IMR-90 (cell line): ENCODE measurements at regions not wholly inside any gene's neighbourhood (a gene's known extent, or its start where the extent isn't known, plus 50 kb on each side); places are given as distances from the start of the nearest gene placed in this dataset.

Experiments
- ATAC-seq: fragments of 200-7000 bp; cut with Tn5 transposase; 2 replicates; pipeline ENCODE4 v1.9.1; 2020; ENCODE audit warnings: low read depth, mild to moderate bottlenecking, moderate library complexity
- BruUV-seq: library from RNA; stranded (reverse); fragments of 400-500 nt; replicated peaks from 2 replicates; lab custom pipeline; 2021; lab: Mats Ljungman, UMichigan
- CTCF ChIA-PET: fragments of 300-600 bp; formaldehyde crosslinking; extraction: SDS; loops from one replicate; lab custom pipeline; 2021; ENCODE audit warnings: antibody characterized with exemption; lab: Yijun Ruan, JAX
- POLR2A ChIA-PET: fragments of 300-600 bp; sonication (Branson Sonifier 250); formaldehyde crosslinking; loops from one replicate; lab custom pipeline; 2022; ENCODE audit warnings: antibody characterized with exemption; ENCODE audit not compliant: unreplicated experiment; lab: Charles Lee
- DNase-seq: peaks from one replicate; pipeline ENCODE4 v3.0.0; 2013
- H2AFZ ChIP-seq: replicated peaks from 2 replicates; pipeline ENCODE3; 2013; ENCODE audit warnings: low read length, mild to moderate bottlenecking; ENCODE audit not compliant: poor library complexity
- H2AK5ac ChIP-seq: 2 replicates; pipeline ENCODE4 v1.6.1; 2013; ENCODE audit warnings: low read depth, low read length, inconsistent platforms
- H2AK9ac ChIP-seq: replicated peaks from 2 replicates; pipeline ENCODE3; 2013; ENCODE audit warnings: mild to moderate bottlenecking, low read depth, low read length, moderate library complexity; ENCODE audit not compliant: poor library complexity
- H2BK120ac ChIP-seq: 2 replicates; pipeline ENCODE4 v1.6.1; 2013; ENCODE audit warnings: low read depth, low read length, inconsistent platforms
- H2BK15ac ChIP-seq: 3 replicates; pipeline ENCODE4 v1.6.1; 2013; ENCODE audit warnings: low read depth, low read length, inconsistent platforms
- H2BK20ac ChIP-seq: 2 replicates; pipeline ENCODE4 v1.6.1; 2013; ENCODE audit warnings: low read depth, mild to moderate bottlenecking, inconsistent platforms, low read length, moderate library complexity
- H2BK5ac ChIP-seq: 2 replicates; pipeline ENCODE4 v1.6.1; 2013; ENCODE audit warnings: mild to moderate bottlenecking, low read depth, low read length, inconsistent platforms; ENCODE audit not compliant: poor library complexity, severe bottlenecking
- H3K14ac ChIP-seq: replicated peaks from 2 replicates; pipeline ENCODE4 v1.6.1; 2013; ENCODE audit warnings: low read depth, low read length, inconsistent platforms
- H3K18ac ChIP-seq: 2 replicates; pipeline ENCODE4 v1.6.1; 2013; ENCODE audit warnings: low read depth, low read length, control low read depth
- H3K23ac ChIP-seq: 2 replicates; pipeline ENCODE4 v1.6.1; 2013; ENCODE audit warnings: low read depth, low read length, inconsistent platforms
- H3K27ac ChIP-seq: 2 replicates; pipeline ENCODE4 v1.5.1; 2013; ENCODE audit warnings: mild to moderate bottlenecking, control low read depth, low read length; ENCODE audit not compliant: insufficient read depth
- H3K27me3 ChIP-seq: 2 replicates; pipeline ENCODE4 v1.6.1; 2013; ENCODE audit warnings: low read length; ENCODE audit not compliant: control insufficient read depth, insufficient read depth
- H3K36me3 ChIP-seq: 2 replicates; pipeline ENCODE4 v1.6.1; 2013; ENCODE audit warnings: low read length, mixed read lengths; ENCODE audit not compliant: control insufficient read depth, insufficient read depth
- H3K4ac ChIP-seq: 2 replicates; pipeline ENCODE4 v1.6.1; 2013; ENCODE audit warnings: low read depth, low read length, inconsistent platforms
- H3K4me1 ChIP-seq: 2 replicates; pipeline ENCODE4 v1.6.1; 2013; ENCODE audit warnings: low read length, mixed read lengths; ENCODE audit not compliant: control insufficient read depth, insufficient read depth
- H3K4me2 ChIP-seq: 2 replicates; pipeline ENCODE4 v1.6.1; 2013; ENCODE audit warnings: low read depth, mild to moderate bottlenecking, control low read depth, low read length, moderate library complexity
- H3K4me3 ChIP-seq: 2 replicates; pipeline ENCODE4 v1.5.1; 2013; ENCODE audit warnings: low read depth, mild to moderate bottlenecking, control low read depth, low read length, moderate library complexity; ENCODE audit not compliant: insufficient read depth
- H3K56ac ChIP-seq: 2 replicates; pipeline ENCODE4 v1.6.1; 2013; ENCODE audit warnings: low read length, inconsistent platforms; ENCODE audit not compliant: insufficient read depth; ENCODE audit errors: extremely low read depth
- H3K79me1 ChIP-seq, 2 experiments: 2 replicates each; pipeline ENCODE4 v1.6.1; 2013; ENCODE audit warnings: low read length in 2 of 2, inconsistent platforms in 1 of 2, low read depth in 1 of 2
- H3K9ac ChIP-seq: 2 replicates; pipeline ENCODE4 v1.6.1; 2013; ENCODE audit warnings: low read depth, low read length, control low read depth
- H3K9me1 ChIP-seq: 2 replicates; pipeline ENCODE4 v1.6.1; 2013; ENCODE audit warnings: low read length, inconsistent platforms; ENCODE audit not compliant: insufficient read depth
- H3K9me3 ChIP-seq: 2 replicates; pipeline ENCODE4 v1.6.1; 2013; ENCODE audit warnings: low read length; ENCODE audit not compliant: control insufficient read depth, insufficient read depth
- H4K20me1 ChIP-seq: 2 replicates; pipeline ENCODE4 v1.6.1; 2013; ENCODE audit warnings: low read length, inconsistent platforms; ENCODE audit not compliant: insufficient read depth
- H4K5ac ChIP-seq: 2 replicates; pipeline ENCODE4 v1.6.1; 2013; ENCODE audit warnings: mild to moderate bottlenecking, low read depth, low read length, control low read depth
- H4K8ac ChIP-seq, 2 experiments: 2 replicates each; pipeline ENCODE4 v1.6.1; 2013; ENCODE audit warnings: low read depth in 2 of 2, low read length in 2 of 2, control low read depth in 1 of 2, inconsistent platforms in 1 of 2
- H4K91ac ChIP-seq: 2 replicates; pipeline ENCODE4 v1.6.1; 2013; ENCODE audit warnings: low read depth, low read length, inconsistent platforms; ENCODE audit not compliant: insufficient read depth
- BHLHE40 ChIP-seq: fragments of 150-350 bp; IDR thresholded peaks from 2 replicates; pipeline ENCODE4 v1.6.1; 2016; ENCODE audit warnings: mild to moderate bottlenecking, low read depth, low read length
- CEBPB ChIP-seq: IDR thresholded peaks from 2 replicates; pipeline ENCODE4 v1.6.1; 2012; ENCODE audit warnings: low read depth, low read length, improper control_type of control experiment
- CHD1 ChIP-seq: IDR thresholded peaks from 2 replicates; pipeline ENCODE4 v1.6.1; 2012; ENCODE audit warnings: low read depth, low read length, improper control_type of control experiment
- FOS ChIP-seq: fragments of 150-350 bp; IDR thresholded peaks from 2 replicates; pipeline ENCODE4 v1.6.1; 2016; ENCODE audit warnings: low read depth, low read length
- MAFK ChIP-seq: IDR thresholded peaks from 2 replicates; pipeline ENCODE4 v1.6.1; 2012; ENCODE audit warnings: low read depth, low read length, improper control_type of control experiment
- MAZ ChIP-seq: IDR thresholded peaks from 2 replicates; pipeline ENCODE4 v1.6.1; 2012; ENCODE audit warnings: low read depth, mild to moderate bottlenecking, low read length, improper control_type of control experiment, moderate library complexity, borderline replicate concordance
- MXI1 ChIP-seq: IDR thresholded peaks from 2 replicates; pipeline ENCODE4 v1.6.1; 2012; ENCODE audit warnings: low read depth, mild to moderate bottlenecking, low read length, moderate library complexity, borderline replicate concordance
- NFE2L2 ChIP-seq: fragments of 150-350 bp; IDR thresholded peaks from 2 replicates; pipeline ENCODE4 v1.6.1; 2016; ENCODE audit warnings: low read depth, mild to moderate bottlenecking, low read length
- POLR2A ChIP-seq: IDR thresholded peaks from 2 replicates; pipeline ENCODE4 v1.6.1; 2012; ENCODE audit warnings: mild to moderate bottlenecking, low read depth, low read length
- RAD21 ChIP-seq: IDR thresholded peaks from 2 replicates; pipeline ENCODE4 v1.6.1; 2012; ENCODE audit warnings: low read length, improper control_type of control experiment
- RCOR1 ChIP-seq: IDR thresholded peaks from 2 replicates; pipeline ENCODE4 v1.6.1; 2012; ENCODE audit warnings: mild to moderate bottlenecking, low read length, improper control_type of control experiment; ENCODE audit not compliant: insufficient replicate concordance
- RFX5 ChIP-seq: IDR thresholded peaks from 2 replicates; pipeline ENCODE4 v1.8.0; 2012; ENCODE audit warnings: low read depth, mild to moderate bottlenecking, low read length, moderate library complexity
- SMC3 ChIP-seq: fragments of 150-350 bp; IDR thresholded peaks from 2 replicates; pipeline ENCODE4 v1.6.1; 2016; ENCODE audit warnings: low read depth, mild to moderate bottlenecking, antibody characterized with exemption, low read length, moderate library complexity
- WGBS, 2 experiments: methylation state at CpG; one replicate each; pipeline versions ENCODE4 v1.1.5 to v1.1.7; 2013; ENCODE audit warnings: missing lambda C conversion rate in 2 of 2; ENCODE audit not compliant: insufficient read length in 1 of 2; ENCODE audit errors: extremely low coverage in 2 of 2; 5-methylcytosine and 5-hydroxymethylcytosine counted together
- dilution Hi-C: fragments of 300-500 bp; cut with HindIII; formaldehyde crosslinking; loops from one replicate; pipeline ENCODE4 v1.14.3; 2018; ENCODE audit warnings: low sequenced_read_pairs; ENCODE audit not compliant: unreplicated experiment
- in situ Hi-C: fragments of 300-500 bp; cut with MboI; formaldehyde crosslinking; loops from 3 replicates; pipeline ENCODE4 v1.14.3; 2019; ENCODE audit warnings: low sequenced_read_pairs, inconsistent platforms, mixed read lengths
- intact Hi-C: fragments of 100-400 bp; cut with micrococcal nuclease; formaldehyde crosslinking; loops from 2 replicates; pipeline ENCODE4 v1.10.0; 2022
- TF ChIP-seq, protein P1 (sequence below): fragments of 150-350 bp; IDR thresholded peaks from 2 replicates; pipeline ENCODE4 v1.6.1; 2017; ENCODE audit warnings: mild to moderate bottlenecking, antibody characterized with exemption, low read length, low read depth
- TF ChIP-seq, protein P2 (sequence below): conservative IDR thresholded peaks from 2 replicates; pipeline ENCODE4 v1.5.1; 2012; ENCODE audit warnings: mild to moderate bottlenecking, low read depth, low read length, improper control_type of control experiment
- TF ChIP-seq, protein P3 (sequence below): fragments of 150-350 bp; IDR thresholded peaks from 2 replicates; pipeline ENCODE4 v1.6.1; 2016; ENCODE audit warnings: low read depth, mild to moderate bottlenecking, low read length, moderate library complexity, borderline replicate concordance

DNA sequence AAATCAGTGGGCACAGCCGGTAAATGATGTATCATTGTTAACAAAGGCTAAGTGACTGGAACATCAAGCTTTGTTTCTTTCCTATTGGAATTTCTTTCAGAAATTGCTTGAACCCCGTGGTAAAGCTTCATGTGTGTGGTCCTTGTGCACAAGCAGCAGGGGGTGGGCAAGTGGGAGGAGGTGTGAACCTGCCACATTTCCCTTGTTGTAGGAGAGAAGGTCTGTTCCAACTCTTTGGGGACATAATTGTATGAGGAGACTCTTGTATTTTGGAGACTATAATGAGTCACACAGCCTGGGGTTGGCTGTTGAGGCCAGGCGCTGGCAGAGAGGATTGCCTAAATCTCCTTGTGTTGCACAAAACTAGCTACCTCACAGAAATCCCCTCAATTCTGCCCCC, 620.5 kb downstream of the IRX1 start:
- no peak overlapping the region for H3K14ac ChIP-seq
- no CpG with 5 or more reads among the region's 3 CpGs for WGBS, 2 experiments
- no peak overlapping the region for H3K23ac ChIP-seq
- no peak overlapping the region for H4K8ac ChIP-seq
- no peak overlapping the region for H2BK20ac ChIP-seq
- H3K9me3 ChIP-seq: peaks cover 16% of the 10 kb centered on the region
- BruUV-seq: no TSS peak
- ChIA-PET POLR2A (no interaction called here), CTCF (no interaction called here)
- H3K56ac ChIP-seq: no peak overlapping the region
- no peaks in the 10 kb centered on the region for H4K20me1 ChIP-seq
- no peak overlapping the region for H2AK5ac ChIP-seq
- no peak overlapping the region for H2AK9ac ChIP-seq
- H3K9ac ChIP-seq: no peak overlapping the region
- H3K9me1 ChIP-seq: no peaks in the 10 kb centered on the region
- intact Hi-C loops (no loop called here), in situ Hi-C loops (no loop called here), dilution Hi-C loops (no loop called here)
- ATAC-seq (no peak), DNase-seq (no peak)
- H3K18ac ChIP-seq: no peak overlapping the region
- no peaks in the 10 kb centered on the region for H3K79me1 ChIP-seq
- no peak overlapping the region for H3K4ac ChIP-seq
- H3K36me3 ChIP-seq: no peaks in the 10 kb centered on the region
- no peak overlapping the region for H3K4me2 ChIP-seq
- H4K5ac ChIP-seq: no peak overlapping the region
- no peak overlapping the region for H4K91ac ChIP-seq
- no peak overlapping the region for H2BK120ac ChIP-seq
- no peak overlapping the region for H3K4me3 ChIP-seq
- H3K27me3 ChIP-seq: no peaks in the 10 kb centered on the region
- H2AFZ ChIP-seq: no peak overlapping the region
- no peaks in the 10 kb centered on the region for H3K4me1 ChIP-seq
- no peak overlapping the region for H3K27ac ChIP-seq
- H2BK15ac ChIP-seq: no peak overlapping the region
- no peak overlapping the region for H2BK5ac ChIP-seq
- TF ChIP-seq RFX5 (no peak), FOS (no peak), CHD1 (no peak), MXI1 (no peak), SMC3 (no peak), POLR2A (no peak), BHLHE40 (no peak), MAFK (no peak), RCOR1 (no peak), NFE2L2 (no peak), CEBPB (no peak), MAZ (no peak), RAD21 (no peak)
- TF ChIP-seq, protein P1, sequence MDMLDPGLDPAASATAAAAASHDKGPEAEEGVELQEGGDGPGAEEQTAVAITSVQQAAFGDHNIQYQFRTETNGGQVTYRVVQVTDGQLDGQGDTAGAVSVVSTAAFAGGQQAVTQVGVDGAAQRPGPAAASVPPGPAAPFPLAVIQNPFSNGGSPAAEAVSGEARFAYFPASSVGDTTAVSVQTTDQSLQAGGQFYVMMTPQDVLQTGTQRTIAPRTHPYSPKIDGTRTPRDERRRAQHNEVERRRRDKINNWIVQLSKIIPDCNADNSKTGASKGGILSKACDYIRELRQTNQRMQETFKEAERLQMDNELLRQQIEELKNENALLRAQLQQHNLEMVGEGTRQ: no peak
- TF ChIP-seq, protein P2, sequence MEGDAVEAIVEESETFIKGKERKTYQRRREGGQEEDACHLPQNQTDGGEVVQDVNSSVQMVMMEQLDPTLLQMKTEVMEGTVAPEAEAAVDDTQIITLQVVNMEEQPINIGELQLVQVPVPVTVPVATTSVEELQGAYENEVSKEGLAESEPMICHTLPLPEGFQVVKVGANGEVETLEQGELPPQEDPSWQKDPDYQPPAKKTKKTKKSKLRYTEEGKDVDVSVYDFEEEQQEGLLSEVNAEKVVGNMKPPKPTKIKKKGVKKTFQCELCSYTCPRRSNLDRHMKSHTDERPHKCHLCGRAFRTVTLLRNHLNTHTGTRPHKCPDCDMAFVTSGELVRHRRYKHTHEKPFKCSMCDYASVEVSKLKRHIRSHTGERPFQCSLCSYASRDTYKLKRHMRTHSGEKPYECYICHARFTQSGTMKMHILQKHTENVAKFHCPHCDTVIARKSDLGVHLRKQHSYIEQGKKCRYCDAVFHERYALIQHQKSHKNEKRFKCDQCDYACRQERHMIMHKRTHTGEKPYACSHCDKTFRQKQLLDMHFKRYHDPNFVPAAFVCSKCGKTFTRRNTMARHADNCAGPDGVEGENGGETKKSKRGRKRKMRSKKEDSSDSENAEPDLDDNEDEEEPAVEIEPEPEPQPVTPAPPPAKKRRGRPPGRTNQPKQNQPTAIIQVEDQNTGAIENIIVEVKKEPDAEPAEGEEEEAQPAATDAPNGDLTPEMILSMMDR: no peak
- TF ChIP-seq, protein P3, sequence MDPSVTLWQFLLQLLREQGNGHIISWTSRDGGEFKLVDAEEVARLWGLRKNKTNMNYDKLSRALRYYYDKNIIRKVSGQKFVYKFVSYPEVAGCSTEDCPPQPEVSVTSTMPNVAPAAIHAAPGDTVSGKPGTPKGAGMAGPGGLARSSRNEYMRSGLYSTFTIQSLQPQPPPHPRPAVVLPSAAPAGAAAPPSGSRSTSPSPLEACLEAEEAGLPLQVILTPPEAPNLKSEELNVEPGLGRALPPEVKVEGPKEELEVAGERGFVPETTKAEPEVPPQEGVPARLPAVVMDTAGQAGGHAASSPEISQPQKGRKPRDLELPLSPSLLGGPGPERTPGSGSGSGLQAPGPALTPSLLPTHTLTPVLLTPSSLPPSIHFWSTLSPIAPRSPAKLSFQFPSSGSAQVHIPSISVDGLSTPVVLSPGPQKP: no peak
